GM12864 (cell line): ENCODE measurements at regions not wholly inside any gene's neighbourhood (a gene's known extent, or its start where the extent isn't known, plus 50 kb on each side); places are given as distances from the start of the nearest gene placed in this dataset.

ENCODE experiments used
- DNase-seq: peaks from one replicate; pipeline ENCODE4 v3.0.0-alpha.2; 2011; ENCODE audit warnings: low read depth
- H3K4me3 ChIP-seq: 2 replicates; pipeline ENCODE4 v1.5.1; 2011; ENCODE audit warnings: mild to moderate bottlenecking, low read depth, low read length, control low read depth
- TF ChIP-seq, protein P1 (sequence below): IDR thresholded peaks from 2 replicates; pipeline ENCODE4 v1.5.1; 2011; ENCODE audit warnings: low read depth, mild to moderate bottlenecking, moderate library complexity, low read length, control low read depth, inconsistent platforms; ENCODE audit errors: missing control alignments

DNA sequence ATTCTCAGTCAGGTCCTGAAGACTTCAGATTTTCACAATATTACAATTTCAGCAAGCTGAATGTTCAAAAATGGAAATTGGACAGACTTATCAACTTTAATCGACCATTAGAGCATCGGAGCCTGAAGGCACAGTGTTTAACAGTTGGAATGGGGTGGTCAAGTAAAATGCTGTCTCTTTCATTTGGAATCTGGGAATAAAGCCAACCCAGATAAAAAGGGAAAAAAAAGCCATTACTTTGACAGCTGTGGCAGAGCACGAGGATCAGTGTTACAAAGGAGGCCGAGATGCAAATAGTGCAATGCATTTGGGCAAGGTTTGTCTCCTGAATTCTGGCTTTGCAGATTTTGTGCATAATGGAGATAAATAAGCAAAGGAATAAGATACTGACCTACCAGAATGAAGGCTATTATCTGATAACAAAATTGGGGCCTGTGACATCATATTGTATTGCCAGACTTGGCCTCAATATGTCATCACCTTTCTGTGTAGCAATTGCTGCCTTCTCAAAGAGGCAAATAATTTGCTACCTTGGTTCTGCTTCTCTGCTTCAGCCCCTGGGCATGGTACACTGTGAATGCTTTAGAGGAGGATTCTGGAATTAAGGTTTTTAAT is 277.5 kb upstream of the KLHL29 start:
- TF ChIP-seq, protein P1, sequence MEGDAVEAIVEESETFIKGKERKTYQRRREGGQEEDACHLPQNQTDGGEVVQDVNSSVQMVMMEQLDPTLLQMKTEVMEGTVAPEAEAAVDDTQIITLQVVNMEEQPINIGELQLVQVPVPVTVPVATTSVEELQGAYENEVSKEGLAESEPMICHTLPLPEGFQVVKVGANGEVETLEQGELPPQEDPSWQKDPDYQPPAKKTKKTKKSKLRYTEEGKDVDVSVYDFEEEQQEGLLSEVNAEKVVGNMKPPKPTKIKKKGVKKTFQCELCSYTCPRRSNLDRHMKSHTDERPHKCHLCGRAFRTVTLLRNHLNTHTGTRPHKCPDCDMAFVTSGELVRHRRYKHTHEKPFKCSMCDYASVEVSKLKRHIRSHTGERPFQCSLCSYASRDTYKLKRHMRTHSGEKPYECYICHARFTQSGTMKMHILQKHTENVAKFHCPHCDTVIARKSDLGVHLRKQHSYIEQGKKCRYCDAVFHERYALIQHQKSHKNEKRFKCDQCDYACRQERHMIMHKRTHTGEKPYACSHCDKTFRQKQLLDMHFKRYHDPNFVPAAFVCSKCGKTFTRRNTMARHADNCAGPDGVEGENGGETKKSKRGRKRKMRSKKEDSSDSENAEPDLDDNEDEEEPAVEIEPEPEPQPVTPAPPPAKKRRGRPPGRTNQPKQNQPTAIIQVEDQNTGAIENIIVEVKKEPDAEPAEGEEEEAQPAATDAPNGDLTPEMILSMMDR = no peak
- no peak overlapping the region for H3K4me3 ChIP-seq
- DNase-seq = no peak

GRCh38 chr2:23111263-23111662 is 273.7 kb upstream of the KLHL29 start:
- H3K4me3 ChIP-seq = no peak overlapping the region
- DNase-seq = no peak
- TF ChIP-seq, protein P1 = no peak

- DNase-seq = no peak
- no peak overlapping the region for H3K4me3 ChIP-seq
- TF ChIP-seq, protein P1 = no peak
These were observed 272.5 kb upstream of the KLHL29 start for GRCh38 chr2:23112517-23112916.

DNA sequence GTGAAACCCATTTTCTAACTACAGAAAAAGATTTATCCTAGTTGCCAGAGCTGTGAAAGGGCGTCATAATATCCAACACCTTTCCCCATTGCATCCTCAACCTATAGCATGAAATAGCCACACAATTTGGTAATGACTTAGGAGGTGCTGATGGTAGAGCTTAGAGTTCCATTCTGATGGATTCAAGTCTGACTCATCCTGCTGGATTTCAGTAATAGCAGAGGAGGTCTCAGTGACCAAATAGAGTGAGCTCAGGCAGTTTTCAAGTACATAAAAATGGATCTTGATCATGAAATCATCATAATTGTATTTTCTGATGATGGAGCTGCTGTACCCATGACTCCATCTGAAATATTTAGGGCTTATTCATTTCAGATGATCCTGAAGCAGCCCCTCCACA is 270.7 kb upstream of the KLHL29 start:
- DNase-seq = no peak
- TF ChIP-seq, protein P1 = no peak
- no peak overlapping the region for H3K4me3 ChIP-seq

- DNase-seq = no peak
- TF ChIP-seq, protein P1 = no peak
- H3K4me3 ChIP-seq = no peak overlapping the region
These were observed 266.7 kb upstream of the KLHL29 start for GRCh38 chr2:23118313-23118712.

DNA sequence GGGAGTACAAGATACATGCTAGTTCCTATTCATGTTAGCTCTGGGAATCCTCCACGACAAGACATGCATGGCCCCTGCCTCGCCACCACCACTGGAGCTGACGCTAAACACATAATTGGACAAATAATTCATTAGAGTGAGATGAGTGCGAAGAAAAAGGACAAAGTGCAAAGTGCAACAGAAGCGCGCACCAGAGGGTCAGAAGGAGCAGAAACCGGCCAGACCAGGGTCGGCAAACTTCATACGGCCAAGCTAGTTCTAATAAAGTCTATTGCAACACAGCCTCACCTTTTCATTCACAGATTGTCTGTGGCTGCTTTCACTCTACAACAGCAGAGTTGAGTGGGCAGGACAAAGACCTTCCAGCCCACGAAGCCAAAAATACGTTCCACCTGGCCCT is 266.1 kb upstream of the KLHL29 start:
- no peak overlapping the region for H3K4me3 ChIP-seq
- TF ChIP-seq, protein P1 = no peak
- no peak for DNase-seq

DNA sequence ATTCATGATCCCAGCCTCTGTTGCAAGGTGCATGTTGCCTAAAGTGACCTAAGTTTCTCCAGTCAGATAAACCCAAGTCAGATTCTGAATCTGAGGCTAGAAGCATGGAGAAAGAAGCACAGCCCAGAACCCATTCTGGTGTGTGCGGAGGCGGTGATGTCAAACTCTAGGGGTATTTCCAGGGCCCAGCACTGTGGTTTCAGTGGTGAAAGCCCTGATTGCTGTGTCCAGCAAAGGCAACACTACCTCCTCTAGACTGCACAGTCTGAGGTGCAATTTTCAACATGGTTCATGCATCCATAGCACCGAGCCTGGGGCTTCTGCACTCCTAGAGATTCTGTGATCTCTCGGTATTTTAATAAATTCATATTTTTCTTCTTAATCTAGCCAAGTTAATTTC is 264.8 kb upstream of the KLHL29 start:
- TF ChIP-seq, protein P1 = no peak
- H3K4me3 ChIP-seq = no peak overlapping the region

More for the DNA sequence above, 264.8 kb upstream of the KLHL29 start:
- no peak for DNase-seq
